ENCODE measurements at regions not wholly inside any gene's neighbourhood (a gene's known extent, or its start where the extent isn't known, plus 50 kb on each side); places are given as distances from the start of the nearest gene placed in this dataset.
A peak's percentile ranks its signal among the peaks of the same experiment; 100 is the strongest.

GRCh38 chr22:22346401-22347107 is 102.0 kb downstream of the VPREB1 start:
- no peak for DNase-seq

GRCh38 chr22:22348127-22348814 is 103.7 kb downstream of the VPREB1 start:
- DNase-seq, result peak; percentile 82

- no peak for DNase-seq
These were observed 104.3 kb downstream of the VPREB1 start for GRCh38 chr22:22348815-22349454.

GRCh38 chr22:22349455-22349836 is 104.9 kb downstream of the VPREB1 start:
- DNase-seq, result no peak

- no peak for DNase-seq
These were observed 106.8 kb downstream of the VPREB1 start for GRCh38 chr22:22351366-22351765.

- peak; percentile 63 for DNase-seq
These were observed 107.9 kb downstream of the VPREB1 start for GRCh38 chr22:22352371-22352999.

- no peak for DNase-seq
These were observed 110.7 kb downstream of the VPREB1 start for GRCh38 chr22:22355096-22355834.

- peak; percentile 93 for DNase-seq
These were observed 112.7 kb downstream of the VPREB1 start for GRCh38 chr22:22357024-22357883.

GRCh38 chr22:22358152-22358551 is 113.6 kb downstream of the VPREB1 start:
- DNase-seq, result no peak

- DNase-seq, result no peak
These were observed 114.1 kb downstream of the VPREB1 start for GRCh38 chr22:22358686-22359085.

GRCh38 chr22:22359465-22359864 is 114.9 kb downstream of the VPREB1 start:
- DNase-seq, result no peak

GRCh38 chr22:22360014-22360413 is 115.4 kb downstream of the VPREB1 start:
- DNase-seq, result no peak

GRCh38 chr22:22362311-22362710 is 117.7 kb downstream of the VPREB1 start:
- DNase-seq, result no peak

- no peak for DNase-seq
These were observed 118.3 kb downstream of the VPREB1 start for GRCh38 chr22:22362936-22363335.

- no peak for DNase-seq
These were observed 119.6 kb downstream of the VPREB1 start for GRCh38 chr22:22364207-22364606.

- DNase-seq, result no peak
These were observed 122.0 kb downstream of the VPREB1 start for GRCh38 chr22:22366537-22366936.

- DNase-seq, result no peak
These were observed 123.9 kb downstream of the VPREB1 start for GRCh38 chr22:22368516-22368915.

GRCh38 chr22:22369219-22369963 is 124.8 kb downstream of the VPREB1 start:
- peak; percentile 49 for DNase-seq

- peak; percentile 32 for DNase-seq
These were observed 125.3 kb downstream of the VPREB1 start for GRCh38 chr22:22369964-22370270.

GRCh38 chr22:22371031-22371541 is 126.5 kb downstream of the VPREB1 start:
- DNase-seq, result peak; percentile 63

GRCh38 chr22:22372086-22372485 is 127.5 kb downstream of the VPREB1 start:
- peak; percentile 29 for DNase-seq
